Mesenchymal stem cell (in vitro differentiated cells and primary cell): ENCODE measurements at regions not wholly inside any gene's neighbourhood (a gene's known extent, or its start where the extent isn't known, plus 50 kb on each side); places are given as distances from the start of the nearest gene placed in this dataset.

Experiments
- DNase-seq: peaks from one replicate; pipeline ENCODE4 v3.0.0-alpha.2; 2013
- H2AFZ ChIP-seq: one replicate; pipeline ENCODE4 v1.6.1; 2013; ENCODE audit warnings: low read depth, mild to moderate bottlenecking, control low read depth, inconsistent platforms, low read length, moderate library complexity
- H2AK5ac ChIP-seq: 2 replicates; pipeline ENCODE4 v1.6.1; 2013; ENCODE audit warnings: low read length, moderate library complexity, mild to moderate bottlenecking, inconsistent platforms; ENCODE audit not compliant: severe bottlenecking
- H2BK120ac ChIP-seq: one replicate; pipeline ENCODE4 v1.6.1; 2013; ENCODE audit warnings: low read depth, mild to moderate bottlenecking, inconsistent platforms, low read length, moderate library complexity
- H2BK12ac ChIP-seq, 2 experiments: one replicate each; pipeline ENCODE4 v1.6.1; 2013; ENCODE audit warnings: inconsistent platforms in 2 of 2, low read length in 2 of 2, mild to moderate bottlenecking in 2 of 2, moderate library complexity in 2 of 2, control low read depth in 1 of 2
- H2BK15ac ChIP-seq: one replicate; pipeline ENCODE4 v1.6.1; 2013; ENCODE audit warnings: mild to moderate bottlenecking, low read depth, inconsistent platforms; ENCODE audit not compliant: poor library complexity, severe bottlenecking
- H2BK5ac ChIP-seq: 2 replicates; pipeline ENCODE4 v1.6.1; 2013; ENCODE audit warnings: low read depth, mild to moderate bottlenecking, low read length, control low read depth, inconsistent platforms; ENCODE audit not compliant: poor library complexity, severe bottlenecking
- H3K14ac ChIP-seq, 2 experiments: one replicate each; pipeline ENCODE4 v1.6.1; 2013; ENCODE audit warnings: inconsistent platforms in 2 of 2, low read length in 2 of 2, control low read depth in 1 of 2, mild to moderate bottlenecking in 1 of 2, moderate library complexity in 1 of 2
- H3K18ac ChIP-seq, 2 experiments: one replicate each; pipeline ENCODE4 v1.6.1; 2013; ENCODE audit warnings: inconsistent platforms in 2 of 2, low read length in 2 of 2, control low read depth in 1 of 2, low read depth in 1 of 2, mild to moderate bottlenecking in 1 of 2
- H3K23ac ChIP-seq, 2 experiments: one replicate each; pipeline ENCODE4 v1.6.1; 2013; ENCODE audit warnings: inconsistent platforms in 2 of 2, low read length in 2 of 2, mild to moderate bottlenecking in 2 of 2, moderate library complexity in 2 of 2, control low read depth in 1 of 2
- H3K27ac ChIP-seq: 2 replicates; pipeline ENCODE4 v1.5.1; 2013; ENCODE audit warnings: mild to moderate bottlenecking, moderate library complexity, low read length, control low read depth, inconsistent platforms; ENCODE audit not compliant: poor library complexity, severe bottlenecking
- H3K27me3 ChIP-seq, 2 experiments: 2 replicates each; pipeline versions ENCODE4 v1.6.1 to v1.7.0; 2013; ENCODE audit warnings: low read length in 2 of 2, mild to moderate bottlenecking in 2 of 2, moderate library complexity in 2 of 2, control low read depth in 1 of 2, inconsistent platforms in 1 of 2; ENCODE audit not compliant: control insufficient read depth in 1 of 2, insufficient read depth in 1 of 2
- H3K36me3 ChIP-seq, 2 experiments: 2 replicates each; pipeline versions ENCODE4 v1.6.1 to v1.7.0; 2013; ENCODE audit warnings: low read length in 2 of 2, control low read depth in 1 of 2, inconsistent platforms in 1 of 2, low read depth in 1 of 2, mild to moderate bottlenecking in 1 of 2; ENCODE audit not compliant: insufficient read depth in 2 of 2, control insufficient read depth in 1 of 2
- H3K4ac ChIP-seq, 2 experiments: one replicate each; pipeline ENCODE4 v1.6.1; 2013; ENCODE audit warnings: inconsistent platforms in 2 of 2, low read length in 2 of 2, mild to moderate bottlenecking in 2 of 2, moderate library complexity in 2 of 2, control low read depth in 1 of 2, low read depth in 1 of 2
- H3K4me1 ChIP-seq: 2 replicates; pipeline ENCODE4 v1.6.1; 2013; ENCODE audit warnings: low read depth, low read length, control low read depth; ENCODE audit not compliant: control insufficient read depth, insufficient read depth
- H3K4me2 ChIP-seq: 2 replicates; pipeline ENCODE4 v1.6.1; 2013; ENCODE audit warnings: low read length, mild to moderate bottlenecking, inconsistent platforms; ENCODE audit not compliant: poor library complexity, severe bottlenecking
- H3K4me3 ChIP-seq, 2 experiments: 2 replicates each; pipeline versions ENCODE4 v1.5.1 to v1.7.0; 2013; ENCODE audit warnings: low read length in 2 of 2, mild to moderate bottlenecking in 2 of 2, control low read depth in 1 of 2, low read depth in 1 of 2; ENCODE audit not compliant: insufficient read depth in 1 of 2
- H3K79me1 ChIP-seq: replicated peaks from 2 replicates; pipeline ENCODE4 v1.6.1; 2013; ENCODE audit warnings: mild to moderate bottlenecking, control low read depth, low read length, inconsistent platforms; ENCODE audit not compliant: poor library complexity, severe bottlenecking
- H3K9ac ChIP-seq: 2 replicates; pipeline ENCODE4 v1.7.0; 2013; ENCODE audit warnings: mild to moderate bottlenecking, low read length, moderate library complexity
- H3K9me3 ChIP-seq: 2 replicates; pipeline ENCODE4 v1.7.0; 2013; ENCODE audit warnings: mild to moderate bottlenecking, low read length; ENCODE audit not compliant: control insufficient read depth
- H4K8ac ChIP-seq: one replicate; pipeline ENCODE4 v1.6.1; 2013; ENCODE audit warnings: inconsistent platforms, mild to moderate bottlenecking, low read length, moderate library complexity
- H4K91ac ChIP-seq: one replicate; pipeline ENCODE4 v1.6.1; 2013; ENCODE audit warnings: mild to moderate bottlenecking, low read length, inconsistent platforms
- WGBS: methylation state at CpG from one replicate; pipeline ENCODE4 v1.1.7; 2013; ENCODE audit warnings: mixed read lengths; 5-methylcytosine and 5-hydroxymethylcytosine counted together

- Histone ChIP-seq H3K4me1 (no peaks in the 10 kb centered on the region), H3K18ac (no peak overlapping the region), H2BK15ac (no peak overlapping the region), H2BK5ac (no peak overlapping the region), H4K8ac (no peak overlapping the region), H3K4me2 (no peak overlapping the region), H3K14ac (no peak overlapping the region), H2BK12ac (no peak overlapping the region), H2AK5ac (no peak overlapping the region), H3K27ac (no peak overlapping the region), H3K4ac (no peak overlapping the region), H3K23ac (no peak overlapping the region), H3K36me3 (no peaks in the 10 kb centered on the region), H3K9me3 (no peaks in the 10 kb centered on the region), H2AFZ (no peak overlapping the region), H3K79me1 (no peaks in the 10 kb centered on the region), H3K4me3 (no peak overlapping the region), H3K27me3 (no peaks in the 10 kb centered on the region), H2BK120ac (no peak overlapping the region), H3K9ac (no peak overlapping the region), H4K91ac (no peak overlapping the region)
- whole genome bisulfite sequencing, result 88% methylated on average over 1 of the region's 1 CpG
- DNase-seq, result no peak
Observed at GRCh38 chr7:86453454-86453853, 190.3 kb upstream of the GRM3 start.

GRCh38 chr7:86448856-86449255 lies 194.9 kb upstream of the GRM3 start:
- H3K18ac ChIP-seq, result no peak overlapping the region
- no peak overlapping the region for H2BK5ac ChIP-seq
- H3K4ac ChIP-seq, result no peak overlapping the region
- WGBS, result 75% methylated on average over 3 of the region's 3 CpGs
- no peak overlapping the region for H3K9ac ChIP-seq
- no peak overlapping the region for H2BK120ac ChIP-seq
- H3K4me3 ChIP-seq, result no peak overlapping the region
- no peaks in the 10 kb centered on the region for H3K4me1 ChIP-seq
- no peak overlapping the region for H4K8ac ChIP-seq
- no peak overlapping the region for H4K91ac ChIP-seq
- no peaks in the 10 kb centered on the region for H3K9me3 ChIP-seq
- H2AK5ac ChIP-seq, result no peak overlapping the region
- H2BK15ac ChIP-seq, result no peak overlapping the region
- no peak overlapping the region for H2BK12ac ChIP-seq
- H3K27me3 ChIP-seq, result no peaks in the 10 kb centered on the region
- no peak overlapping the region for H3K4me2 ChIP-seq
- no peak overlapping the region for H3K14ac ChIP-seq
- DNase-seq, result no peak
- H2AFZ ChIP-seq, result no peak overlapping the region
- H3K79me1 ChIP-seq, result no peaks in the 10 kb centered on the region
- no peak overlapping the region for H3K23ac ChIP-seq
- H3K27ac ChIP-seq, result no peak overlapping the region
- no peaks in the 10 kb centered on the region for H3K36me3 ChIP-seq

DNA sequence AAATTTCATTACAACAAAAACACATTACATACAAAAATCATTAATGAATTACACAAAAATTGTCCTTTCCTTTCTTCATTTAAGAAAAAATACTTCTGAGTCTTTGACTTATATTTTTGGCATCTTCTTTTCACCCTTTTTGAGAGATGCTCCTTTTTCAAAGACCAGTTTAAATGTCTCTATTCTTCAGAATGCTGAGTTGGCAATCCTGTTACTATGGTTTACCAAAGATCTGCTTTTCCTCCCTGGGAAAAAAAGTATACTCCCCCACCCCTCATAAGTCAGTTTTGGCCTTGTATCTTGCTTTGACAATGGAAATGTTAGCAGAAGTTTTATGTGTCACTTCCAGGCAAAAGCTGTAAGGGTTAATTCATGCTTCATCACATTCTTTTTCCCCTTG lies 198.4 kb upstream of the GRM3 start:
- Histone ChIP-seq H3K9ac (no peak overlapping the region), H3K9me3 (no peaks in the 10 kb centered on the region)

GRCh38 chr7:86444245-86444644 lies 199.5 kb upstream of the GRM3 start:
- H4K91ac ChIP-seq, result no peak overlapping the region
- H3K4me2 ChIP-seq, result no peak overlapping the region
- H3K4me3 ChIP-seq, result no peak overlapping the region
- H2AK5ac ChIP-seq, result no peak overlapping the region
- no peaks in the 10 kb centered on the region for H3K9me3 ChIP-seq
- H2BK12ac ChIP-seq, result no peak overlapping the region
- no peak overlapping the region for H3K23ac ChIP-seq
- WGBS, result no CpG with 5 or more reads among the region's 2 CpGs
- H2BK120ac ChIP-seq, result no peak overlapping the region
- no peaks in the 10 kb centered on the region for H3K27me3 ChIP-seq
- no peak overlapping the region for H2BK5ac ChIP-seq
- H3K9ac ChIP-seq, result no peak overlapping the region
- no peak overlapping the region for H2BK15ac ChIP-seq
- no peak overlapping the region for H4K8ac ChIP-seq
- DNase-seq, result no peak
- no peak overlapping the region for H3K4ac ChIP-seq
- no peak overlapping the region for H3K27ac ChIP-seq
- H3K36me3 ChIP-seq, result no peaks in the 10 kb centered on the region
- H3K4me1 ChIP-seq, result no peaks in the 10 kb centered on the region
- no peak overlapping the region for H3K14ac ChIP-seq
- no peak overlapping the region for H2AFZ ChIP-seq
- no peaks in the 10 kb centered on the region for H3K79me1 ChIP-seq
- H3K18ac ChIP-seq, result no peak overlapping the region

More for the DNA sequence above, 198.4 kb upstream of the GRM3 start:
- no peak overlapping the region for H3K4ac ChIP-seq
- no peaks in the 10 kb centered on the region for H3K36me3 ChIP-seq
- no peak overlapping the region for H2BK5ac ChIP-seq
- H3K27me3 ChIP-seq, result no peaks in the 10 kb centered on the region
- no peak overlapping the region for H2BK15ac ChIP-seq
- no peak for DNase-seq
- no peak overlapping the region for H3K14ac ChIP-seq
- H2AFZ ChIP-seq, result no peak overlapping the region
- H3K23ac ChIP-seq, result no peak overlapping the region
- no peak overlapping the region for H4K91ac ChIP-seq
- no peak overlapping the region for H2AK5ac ChIP-seq
- H3K79me1 ChIP-seq, result no peaks in the 10 kb centered on the region
- H3K27ac ChIP-seq, result no peak overlapping the region
- H3K4me3 ChIP-seq, result no peak overlapping the region
- no peaks in the 10 kb centered on the region for H3K4me1 ChIP-seq
- no peak overlapping the region for H3K18ac ChIP-seq
- H4K8ac ChIP-seq, result no peak overlapping the region
- H3K4me2 ChIP-seq, result no peak overlapping the region
- H2BK120ac ChIP-seq, result no peak overlapping the region
- H2BK12ac ChIP-seq, result no peak overlapping the region
